Kidney (tissue), 13 donors: ENCODE measurements at regions not wholly inside any gene's neighbourhood (a gene's known extent, or its start where the extent isn't known, plus 50 kb on each side); places are given as distances from the start of the nearest gene placed in this dataset.
A peak's percentile ranks its signal among the peaks of the same experiment; 100 is the strongest.

ENCODE experiments used
- DNase-seq, 5 donors: peaks; one replicate each; pipeline ENCODE4 v3.0.0-alpha.2; 2013 to 2020
- FAIRE-seq: peaks from 2 replicates; lab custom pipeline; 2012; peaks lifted over from hg19 to GRCh38; lab: Jason Lieb, UNC
- H3K27ac ChIP-seq, 2 donors: one replicate each; pipeline ENCODE4 v1.7.0; 2013; ENCODE audit warnings: low read depth in 2 of 2, low read length in 2 of 2, inconsistent platforms in 1 of 2
- H3K27me3 ChIP-seq: one replicate; pipeline ENCODE4 v1.7.1; 2013; ENCODE audit warnings: low read length, inconsistent platforms; ENCODE audit not compliant: control insufficient read depth, insufficient read depth
- H3K36me3 ChIP-seq, 3 donors: one replicate each; pipeline versions ENCODE4 v1.7.0 to v1.7.1; 2013; ENCODE audit warnings: low read length in 3 of 3, control low read depth in 1 of 3, inconsistent platforms in 1 of 3; ENCODE audit not compliant: insufficient read depth in 3 of 3, control insufficient read depth in 2 of 3
- H3K4me1 ChIP-seq, 3 donors: one replicate each; pipeline versions ENCODE4 v1.7.0 to v1.7.1; 2013; ENCODE audit warnings: low read length in 3 of 3, inconsistent platforms in 1 of 3, low read depth in 1 of 3; ENCODE audit not compliant: control insufficient read depth in 2 of 3, insufficient read depth in 2 of 3
- H3K4me3 ChIP-seq, 3 donors: one replicate each; pipeline versions ENCODE4 v1.7.0 to v1.8.1; 2013; ENCODE audit warnings: low read length in 3 of 3, control low read depth in 1 of 3, inconsistent platforms in 1 of 3
- H3K9ac ChIP-seq, 3 donors: one replicate each; pipeline versions ENCODE4 v1.7.0 to v1.7.1; 2013; ENCODE audit warnings: low read length in 3 of 3, control low read depth in 1 of 3, inconsistent platforms in 1 of 3
- H3K9me3 ChIP-seq, 3 donors: one replicate each; pipeline versions ENCODE4 v1.7.0 to v1.7.1; 2013; ENCODE audit warnings: low read length in 3 of 3, control low read depth in 1 of 3, inconsistent platforms in 1 of 3; ENCODE audit not compliant: control insufficient read depth in 2 of 3, insufficient read depth in 1 of 3
- intact Hi-C: fragments of 100-400 bp; cut with DNase I; formaldehyde crosslinking; loops from one replicate; pipeline ENCODE4 v1.11.1; 2022
- TF ChIP-seq, protein P1 (sequence below): IDR thresholded peaks from 3 replicates; pipeline ENCODE4 v1.5.1; 2012; ENCODE audit warnings: mild to moderate bottlenecking, moderate library complexity, borderline replicate concordance; ENCODE audit not compliant: insufficient read depth; ENCODE audit errors: extremely low read depth
- donor health status: control.
- donor health status: control.
- donor health status: control.
- donor health status: control.
- donor health status: control.
- donor health status: DM: yes; HTN: yes; CAD: no.
- donor health status: Normal renal cell carcinoma (clear cell type).

DNA sequence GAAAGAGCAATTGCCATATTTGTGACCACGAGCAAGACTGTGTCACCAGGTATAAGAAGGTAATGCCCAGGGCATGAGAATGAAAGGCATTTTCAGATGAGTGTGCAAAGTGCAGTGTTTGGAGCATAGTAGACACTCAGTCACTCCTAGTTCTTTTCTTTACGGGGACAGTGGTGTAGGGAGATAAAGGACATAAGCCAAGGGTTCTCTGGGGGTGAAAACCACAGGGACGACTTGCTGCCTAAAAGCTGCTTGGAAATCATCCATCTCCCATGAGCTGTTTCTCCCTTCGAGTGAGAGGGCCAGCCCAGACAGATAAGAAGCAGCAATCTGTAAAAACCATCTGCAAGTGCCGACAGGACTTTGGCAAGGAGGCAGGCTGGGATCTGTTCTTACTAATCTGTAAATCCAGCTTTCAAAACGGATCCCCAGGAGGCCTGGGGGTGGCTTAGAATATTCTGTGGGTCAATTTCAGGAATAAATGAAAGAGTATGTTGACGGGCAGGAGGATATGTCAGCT, 221.6 kb downstream of the LPIN1 start:
- FAIRE-seq, result no peak
- no peaks in the 10 kb centered on the region for H3K36me3 ChIP-seq
- TF ChIP-seq, protein P1, sequence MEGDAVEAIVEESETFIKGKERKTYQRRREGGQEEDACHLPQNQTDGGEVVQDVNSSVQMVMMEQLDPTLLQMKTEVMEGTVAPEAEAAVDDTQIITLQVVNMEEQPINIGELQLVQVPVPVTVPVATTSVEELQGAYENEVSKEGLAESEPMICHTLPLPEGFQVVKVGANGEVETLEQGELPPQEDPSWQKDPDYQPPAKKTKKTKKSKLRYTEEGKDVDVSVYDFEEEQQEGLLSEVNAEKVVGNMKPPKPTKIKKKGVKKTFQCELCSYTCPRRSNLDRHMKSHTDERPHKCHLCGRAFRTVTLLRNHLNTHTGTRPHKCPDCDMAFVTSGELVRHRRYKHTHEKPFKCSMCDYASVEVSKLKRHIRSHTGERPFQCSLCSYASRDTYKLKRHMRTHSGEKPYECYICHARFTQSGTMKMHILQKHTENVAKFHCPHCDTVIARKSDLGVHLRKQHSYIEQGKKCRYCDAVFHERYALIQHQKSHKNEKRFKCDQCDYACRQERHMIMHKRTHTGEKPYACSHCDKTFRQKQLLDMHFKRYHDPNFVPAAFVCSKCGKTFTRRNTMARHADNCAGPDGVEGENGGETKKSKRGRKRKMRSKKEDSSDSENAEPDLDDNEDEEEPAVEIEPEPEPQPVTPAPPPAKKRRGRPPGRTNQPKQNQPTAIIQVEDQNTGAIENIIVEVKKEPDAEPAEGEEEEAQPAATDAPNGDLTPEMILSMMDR, result no peak
- no peak overlapping the region for H3K27ac ChIP-seq
- no peaks in the 10 kb centered on the region for H3K27me3 ChIP-seq
- peak in 3 of 5 donors; percentile 33 to 78 (median 55) for DNase-seq
- H3K9me3 ChIP-seq, result no peaks in the 10 kb centered on the region
- intact Hi-C loops, result no loop called here
- peaks cover 0 to 8% (median 4%) of the 10 kb centered on the region in 3 donors for H3K4me1 ChIP-seq
- H3K4me3 ChIP-seq, result no peak overlapping the region
- no peak overlapping the region for H3K9ac ChIP-seq

DNA sequence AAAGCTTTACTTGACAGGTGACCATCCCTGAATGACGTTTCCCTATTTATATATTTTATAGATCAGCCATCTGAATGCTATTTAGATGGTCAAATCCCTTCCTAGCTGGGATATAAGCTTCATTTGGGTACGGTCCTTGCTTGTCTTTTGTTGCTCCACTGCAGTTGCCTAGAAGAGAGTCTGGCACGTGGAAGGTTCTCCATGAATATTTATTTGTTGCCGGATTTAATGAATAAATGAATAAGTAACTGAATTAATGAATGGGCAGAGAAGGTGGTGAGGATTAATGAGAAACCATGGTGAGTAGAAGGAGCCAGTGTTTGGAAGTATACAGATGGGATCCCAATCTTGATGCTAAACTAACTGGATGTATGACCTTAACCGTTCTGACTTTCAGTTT, 222.1 kb downstream of the LPIN1 start:
- DNase-seq (no peak), FAIRE-seq (no peak)
- intact Hi-C loops, result no loop called here
- Histone ChIP-seq H3K27me3 (no peaks in the 10 kb centered on the region), H3K9me3 (peaks cover 0 to 4% (median 0%) of the 10 kb centered on the region in 3 donors), H3K4me1 (peaks cover 0 to 8% (median under 1%) of the 10 kb centered on the region in 3 donors), H3K4me3 (no peak overlapping the region), H3K9ac (no peak overlapping the region), H3K36me3 (no peaks in the 10 kb centered on the region), H3K27ac (no peak overlapping the region)
- TF ChIP-seq, protein P1, result no peak

DNA sequence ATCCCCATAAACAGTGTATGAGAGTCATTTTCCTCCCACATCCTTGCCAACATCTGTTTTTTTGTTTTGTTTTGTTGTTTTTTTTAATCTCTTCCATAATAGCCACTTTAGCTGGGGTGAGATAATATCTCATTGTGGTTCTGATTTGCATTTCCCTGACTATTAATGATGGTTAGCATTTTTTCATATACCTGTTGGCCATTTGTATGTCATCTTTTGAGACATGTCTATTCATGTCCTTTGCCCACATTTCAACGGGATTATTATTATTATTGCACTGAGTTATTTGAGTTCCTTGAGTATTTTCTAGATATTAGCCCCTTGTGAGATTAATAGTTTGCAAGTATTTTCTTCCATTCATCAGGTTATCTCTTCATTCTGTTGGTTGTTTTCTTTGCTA, 223.3 kb downstream of the LPIN1 start:
- no peak for DNase-seq
- Histone ChIP-seq H3K27ac (no peak overlapping the region), H3K27me3 (no peaks in the 10 kb centered on the region), H3K9ac (no peak overlapping the region), H3K36me3 (no peaks in the 10 kb centered on the region), H3K9me3 (peaks cover 0 to 5% (median 0%) of the 10 kb centered on the region in 3 donors), H3K4me3 (no peak overlapping the region), H3K4me1 (peaks cover 0 to 8% (median 0%) of the 10 kb centered on the region in 3 donors)
- intact Hi-C loops, result no loop called here
- FAIRE-seq, result no peak
- TF ChIP-seq, protein P1, result no peak

DNA sequence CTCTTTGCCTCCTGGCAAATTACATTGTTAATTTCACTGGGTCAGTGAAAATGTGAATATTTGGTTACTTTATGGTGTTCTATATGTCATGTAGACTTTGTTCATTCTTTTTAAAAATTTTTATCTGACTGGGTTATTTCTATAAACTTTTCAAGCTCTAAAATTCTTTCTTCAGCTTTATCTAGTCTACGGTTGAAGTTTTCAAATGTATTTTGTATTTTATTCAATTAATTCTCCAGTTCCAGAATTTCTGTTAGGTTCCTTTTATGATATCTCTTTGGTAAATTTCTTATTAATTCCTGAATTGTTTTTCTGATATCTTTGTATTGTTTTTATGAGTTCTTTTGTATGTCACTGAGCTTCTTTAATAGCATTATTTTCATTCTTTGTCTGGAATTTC, 228.1 kb downstream of the LPIN1 start:
- TF ChIP-seq, protein P1, result no peak
- Histone ChIP-seq H3K9me3 (peaks cover 0 to 5% (median 0%) of the 10 kb centered on the region in 3 donors), H3K27ac (no peak overlapping the region), H3K27me3 (no peaks in the 10 kb centered on the region), H3K4me1 (no peaks in the 10 kb centered on the region), H3K9ac (no peak overlapping the region), H3K36me3 (no peaks in the 10 kb centered on the region), H3K4me3 (no peak overlapping the region)
- intact Hi-C loops, result no loop called here
- FAIRE-seq (no peak), DNase-seq (no peak)
